GM21717 (cell line): ENCODE measurements at regions not wholly inside any gene's neighbourhood (a gene's known extent, or its start where the extent isn't known, plus 50 kb on each side); places are given as distances from the start of the nearest gene placed in this dataset.
"Not testable (repeated sequence)": the region's sequence is repeated elsewhere in the genome, so short reads cannot be mapped to it uniquely, and the experiment has no call there.

Source experiments
- ATAC-seq: cut with Tn5 transposase; IDR thresholded peaks from one replicate; pipeline ENCODE4 v1.9.1; 2021; ENCODE audit warnings: mild to moderate bottlenecking, moderate library complexity; ENCODE audit not compliant: unreplicated experiment

GRCh38 chr6:84582997-84583396 lies 181.4 kb downstream of the TBX18 start:
- no peak for ATAC-seq

GRCh38 chr6:84581494-84582259 lies 182.7 kb downstream of the TBX18 start:
- ATAC-seq = no peak

DNA sequence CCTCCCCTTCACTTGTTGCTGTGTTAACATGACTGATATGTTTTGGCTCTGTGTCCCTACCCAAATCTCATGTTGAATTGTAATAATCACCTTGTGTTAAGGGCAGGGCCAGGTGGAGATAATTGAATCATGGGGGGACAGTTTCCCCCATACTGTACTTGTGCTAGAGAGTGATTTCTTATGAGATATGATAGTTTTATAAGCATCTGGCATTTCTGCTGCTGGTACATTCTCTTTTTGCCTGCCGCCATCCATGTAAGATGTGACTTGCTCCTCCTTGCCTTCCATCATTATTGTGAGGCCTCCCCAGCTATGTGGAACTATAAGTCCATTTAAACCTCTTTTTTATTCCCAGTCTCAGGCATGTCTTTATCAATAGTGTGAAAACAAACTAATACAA lies 185.0 kb downstream of the TBX18 start:
- no peak for ATAC-seq

DNA sequence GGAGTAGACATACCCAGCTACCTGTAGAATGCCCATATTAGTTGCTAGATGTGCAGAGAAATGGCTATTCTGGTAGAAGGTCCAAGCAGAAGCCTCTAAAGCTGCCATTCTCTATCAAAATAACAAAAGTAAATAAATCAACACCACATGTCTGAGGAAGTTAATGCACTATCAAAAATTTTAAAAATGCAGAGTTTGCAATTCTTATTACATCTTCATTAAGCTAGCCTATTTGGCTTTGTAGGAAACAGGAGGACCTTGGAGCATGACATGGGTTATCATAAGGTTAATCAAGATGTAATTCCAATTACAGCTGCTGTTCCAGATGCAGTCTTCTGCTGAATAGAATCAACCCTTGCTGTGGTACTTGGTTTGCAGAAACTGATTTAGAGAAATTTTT lies 188.4 kb downstream of the TBX18 start:
- ATAC-seq = no peak

- ATAC-seq = peak; percentile 91
Observed at GRCh38 chr6:84575264-84575663, 189.1 kb downstream of the TBX18 start.

GRCh38 chr6:84569882-84570281 lies 194.5 kb downstream of the TBX18 start:
- ATAC-seq = no peak

- ATAC-seq = no peak
Observed at GRCh38 chr6:84568971-84569370, 195.4 kb downstream of the TBX18 start.

DNA sequence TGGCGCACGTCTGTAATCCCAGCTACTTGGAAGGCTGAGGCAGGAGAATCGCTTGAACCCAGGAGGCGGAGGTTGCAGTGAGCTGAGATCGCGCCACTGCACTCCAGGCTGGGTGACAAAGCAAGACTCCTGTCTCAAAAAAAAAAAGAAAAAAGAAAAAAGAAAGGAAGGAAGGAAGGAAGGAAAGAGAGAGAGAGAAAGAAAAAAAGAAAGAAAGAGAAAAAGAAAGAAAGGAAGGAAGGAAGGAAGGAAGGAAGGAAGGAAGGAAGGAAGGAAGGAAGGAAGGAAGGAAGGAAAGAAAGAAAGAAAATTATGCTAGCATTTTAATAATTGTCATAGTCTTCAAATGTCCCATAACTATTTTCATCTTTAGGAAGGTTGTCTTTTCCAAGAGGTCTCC lies 198.7 kb downstream of the TBX18 start:
- not testable (repeated sequence) for ATAC-seq

DNA sequence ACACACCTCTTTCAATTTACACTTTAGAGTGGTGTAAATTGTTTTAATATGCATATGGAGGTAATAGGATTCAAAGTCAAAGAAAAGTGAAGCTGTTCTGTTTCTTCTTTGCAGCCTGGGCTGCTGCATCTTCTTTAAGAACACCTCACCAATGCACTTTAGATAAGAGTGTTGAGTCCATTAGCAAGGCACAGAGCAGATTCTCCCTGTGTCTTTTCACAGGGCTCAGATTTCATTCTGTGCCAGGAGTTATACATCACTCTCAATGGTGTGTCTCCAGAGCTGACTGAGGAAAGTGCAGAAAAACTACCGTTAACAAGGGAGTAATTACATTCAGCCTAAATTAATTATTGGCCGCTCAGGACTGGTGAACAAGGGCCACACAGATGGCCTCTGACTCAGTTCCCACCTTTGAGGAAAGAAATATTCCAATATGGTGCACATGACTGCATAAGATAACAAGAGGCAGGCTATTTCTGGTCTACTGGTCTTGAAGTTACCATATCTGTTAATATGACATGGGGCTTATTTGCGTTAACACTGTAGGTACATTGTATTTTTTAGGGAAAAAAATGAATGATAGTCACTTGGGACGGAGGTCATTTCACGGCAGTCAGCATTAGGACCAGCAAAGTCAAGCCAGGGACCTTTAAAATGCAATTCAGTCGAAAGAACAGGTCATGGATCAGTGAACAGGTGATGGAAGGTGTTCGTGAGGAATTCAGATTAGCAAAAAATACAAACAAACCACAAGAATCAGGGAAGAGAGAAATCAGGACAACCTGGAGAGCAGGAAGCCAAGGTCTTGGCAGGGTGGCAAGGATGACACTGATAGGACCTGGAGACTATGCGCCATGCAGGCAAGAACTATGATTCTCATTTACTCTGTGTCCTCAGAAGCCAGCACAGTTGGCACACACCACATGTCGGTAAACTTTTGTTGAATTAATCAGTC lies 203.7 kb downstream of the TBX18 start:
- ATAC-seq = no peak

DNA sequence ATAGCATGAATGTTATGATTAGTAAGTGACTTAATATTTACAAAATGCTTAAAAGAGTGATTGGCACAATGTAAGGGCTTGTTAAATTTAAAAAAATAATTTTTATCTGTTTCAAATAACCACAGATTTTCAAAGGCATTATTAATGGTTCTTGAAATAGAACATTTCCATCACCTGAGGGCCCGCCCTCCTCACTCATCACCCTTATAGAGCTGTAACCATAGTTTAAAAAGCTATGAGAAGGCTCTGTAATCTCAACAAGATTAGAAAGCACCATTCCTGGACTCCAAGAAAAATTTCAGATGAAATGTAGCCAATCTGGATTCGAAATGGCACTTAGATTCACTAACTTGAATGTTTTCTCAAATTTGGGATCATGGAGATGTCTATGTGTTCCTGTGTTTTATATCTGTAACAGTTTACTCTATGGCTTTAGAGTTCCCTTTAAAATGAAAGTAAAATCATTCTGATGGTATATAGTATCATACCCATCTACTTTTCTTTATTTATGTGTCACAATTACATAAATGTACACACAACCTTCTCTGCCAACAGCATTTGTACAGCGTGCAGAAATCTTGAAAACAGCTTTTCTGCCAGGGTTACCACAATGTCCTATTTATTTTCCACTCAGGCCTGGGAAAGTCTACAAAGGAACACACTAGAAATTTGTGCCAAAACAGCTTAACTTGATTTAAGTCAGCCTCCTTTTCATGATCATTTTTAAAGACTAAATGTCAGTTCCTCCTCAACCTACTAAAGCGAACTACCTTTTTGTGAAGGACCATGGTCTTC lies 207.7 kb downstream of the TBX18 start:
- ATAC-seq = no peak

- ATAC-seq = no peak
Observed at GRCh38 chr6:84554706-84555105, 209.7 kb downstream of the TBX18 start.

- no peak for ATAC-seq
Observed at GRCh38 chr6:84554074-84554473, 210.3 kb downstream of the TBX18 start.

DNA sequence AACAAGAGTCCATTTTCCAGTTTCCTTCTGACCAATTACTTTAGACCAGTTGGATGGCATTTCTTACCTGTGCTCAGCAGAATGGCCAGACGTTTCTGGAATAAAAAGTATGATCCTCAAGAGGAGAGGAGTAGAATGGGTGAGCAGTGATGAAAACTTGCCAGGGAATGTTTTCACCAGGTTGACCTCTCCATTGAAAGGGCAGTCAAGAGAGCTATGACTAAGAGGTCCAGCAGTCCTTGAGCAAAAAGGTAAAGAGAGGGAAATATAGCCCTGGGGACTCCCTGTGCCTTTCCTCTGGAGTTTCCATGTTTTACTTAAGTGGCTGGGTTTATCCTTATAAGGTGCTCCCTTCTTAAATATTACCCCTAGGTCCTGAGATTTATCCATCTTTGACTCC lies 210.9 kb downstream of the TBX18 start:
- no peak for ATAC-seq

DNA sequence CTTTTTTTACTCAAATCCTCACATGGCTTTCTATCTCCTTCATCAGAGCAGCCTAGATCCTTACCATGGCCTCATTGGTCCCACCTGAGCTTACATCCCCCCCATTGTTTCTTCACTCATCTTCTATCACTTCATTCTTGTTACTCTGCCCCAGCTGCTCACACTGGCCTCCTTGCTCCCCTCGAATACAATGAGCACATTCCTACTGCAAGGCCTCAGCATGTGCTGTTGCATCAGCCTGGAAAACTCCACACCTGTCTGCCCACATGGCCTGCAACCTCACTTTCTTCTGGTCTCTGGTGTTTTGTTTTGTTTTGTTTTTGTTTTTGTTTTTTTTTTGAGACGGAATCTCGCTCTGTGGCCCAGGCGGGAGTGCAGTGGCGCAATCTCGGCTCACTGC lies 212.6 kb downstream of the TBX18 start:
- no peak for ATAC-seq

DNA sequence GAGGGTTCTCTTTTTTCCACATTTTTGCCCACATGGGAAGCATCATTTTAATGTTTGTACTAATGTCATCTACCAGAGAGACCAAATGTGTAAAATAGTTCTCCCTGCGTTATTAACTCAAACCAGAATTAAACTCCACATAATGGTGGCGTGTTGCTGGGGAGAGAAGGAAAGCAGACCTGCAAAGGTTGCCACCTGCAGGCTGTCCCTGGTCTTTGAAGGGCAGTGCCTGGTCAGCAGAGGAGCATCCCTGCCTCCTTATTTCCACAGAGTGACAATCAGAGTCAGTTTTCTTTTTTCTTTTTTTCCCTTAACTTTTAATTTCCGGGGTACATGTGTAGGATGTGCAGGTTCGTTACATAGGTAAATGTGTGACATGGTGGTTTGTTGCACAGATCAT lies 214.5 kb downstream of the TBX18 start:
- no peak for ATAC-seq

DNA sequence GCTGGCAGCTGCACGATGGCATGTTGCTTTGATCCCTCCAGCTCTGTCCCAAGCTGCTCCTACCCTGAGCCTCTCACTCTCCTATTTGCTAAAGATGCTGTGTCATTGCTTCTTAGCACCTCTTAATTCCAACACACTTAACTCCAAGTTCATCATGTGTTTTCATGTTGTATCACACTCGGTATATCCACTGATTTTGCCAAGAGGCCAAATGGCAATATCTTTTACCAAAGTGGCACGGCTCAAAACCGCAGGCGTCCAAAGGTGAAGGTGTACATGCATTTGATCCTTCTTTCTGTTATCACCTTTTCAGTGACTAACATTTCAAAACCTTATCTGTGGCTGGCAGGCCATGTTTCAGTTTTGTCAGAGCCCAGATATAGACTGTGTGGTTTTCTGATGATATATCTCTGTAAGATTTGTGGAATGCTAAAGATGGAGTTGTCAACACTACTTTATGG lies 217.0 kb downstream of the TBX18 start:
- no peak for ATAC-seq

DNA sequence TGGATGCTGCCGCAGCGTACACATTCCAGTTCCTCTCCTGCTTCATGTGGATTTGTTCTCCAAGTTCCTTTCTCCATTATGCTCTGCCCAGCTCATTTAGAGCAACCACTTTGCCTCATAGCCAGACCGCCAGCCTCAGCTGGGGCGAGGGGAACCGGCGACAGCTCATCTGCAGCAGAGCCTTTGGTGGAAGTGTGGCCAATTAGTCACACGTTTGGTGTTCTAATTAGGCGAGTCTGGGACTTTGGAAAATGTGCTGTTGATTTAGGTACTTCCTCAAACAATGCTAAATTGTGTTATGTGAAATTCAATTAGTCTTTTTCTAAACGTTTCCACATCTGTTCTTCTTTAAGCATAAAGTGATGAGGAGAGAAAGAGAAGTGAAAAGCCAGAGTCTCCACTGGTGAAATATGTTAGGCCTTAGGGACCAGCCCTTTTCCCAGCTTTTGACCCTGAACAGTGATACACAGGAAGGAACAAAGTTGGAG lies 217.9 kb downstream of the TBX18 start:
- no peak for ATAC-seq

GRCh38 chr6:84539122-84539856 lies 225.1 kb downstream of the TBX18 start:
- no peak for ATAC-seq

DNA sequence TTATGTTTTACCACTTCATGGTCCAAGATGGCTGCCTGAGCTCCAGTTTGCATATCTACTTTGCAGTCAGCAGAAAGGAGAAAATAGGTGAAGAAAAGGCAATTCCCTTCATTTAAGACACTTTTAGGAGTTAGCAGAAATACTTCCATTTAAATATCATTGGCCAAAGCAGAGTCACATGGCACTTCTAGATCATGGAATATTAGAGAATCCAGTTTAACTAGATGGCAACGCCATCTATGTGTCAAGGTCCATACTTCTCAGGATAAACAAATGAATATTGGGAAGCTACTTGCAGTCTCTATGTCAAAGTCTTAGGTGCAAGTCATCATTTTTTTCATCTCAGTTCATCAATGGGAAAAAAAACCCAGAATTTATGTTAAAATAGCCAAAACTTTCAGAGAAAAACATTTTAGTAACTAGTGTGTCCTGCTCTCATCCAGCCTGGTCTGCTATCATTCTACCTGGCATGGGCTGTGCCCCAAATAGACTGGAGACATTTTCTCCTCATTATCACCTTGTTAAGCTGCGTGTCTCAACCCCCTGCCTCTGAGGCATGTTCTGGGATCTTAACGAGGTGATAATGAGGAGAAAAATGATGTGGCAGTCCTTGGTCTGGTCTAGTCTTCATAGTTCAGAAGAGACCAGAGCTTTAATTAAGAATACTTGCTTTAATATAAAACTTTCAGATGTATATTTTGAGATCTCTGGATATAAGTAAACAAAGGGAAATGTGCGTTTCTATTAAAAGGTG lies 227.3 kb downstream of the TBX18 start:
- no peak for ATAC-seq

DNA sequence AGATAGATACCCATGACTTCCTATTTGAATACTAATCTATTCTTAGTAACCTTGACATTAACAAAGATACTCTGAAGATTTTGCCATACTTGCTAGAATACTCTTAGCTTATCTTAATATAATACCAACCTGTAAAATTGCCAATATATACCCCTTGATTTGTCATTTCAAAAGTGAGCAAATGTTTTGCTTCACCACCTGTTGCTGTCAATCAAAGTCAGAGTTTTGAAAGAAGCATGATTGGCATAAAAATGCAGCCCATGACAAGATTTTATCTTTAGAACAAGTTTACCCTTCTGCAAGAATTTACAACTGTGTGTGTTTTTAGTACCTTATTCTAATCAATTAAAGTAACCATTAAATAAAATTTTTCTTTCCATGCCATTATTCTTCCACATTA lies 236.2 kb downstream of the TBX18 start:
- no peak for ATAC-seq
